DND-41 (cell line): ENCODE measurements at regions not wholly inside any gene's neighbourhood (a gene's known extent, or its start where the extent isn't known, plus 50 kb on each side); places are given as distances from the start of the nearest gene placed in this dataset.

ENCODE experiments used
- CTCF ChIP-seq: IDR thresholded peaks from 2 replicates; pipeline ENCODE4 v1.5.1; 2012; ENCODE audit warnings: borderline replicate concordance, low read length, moderate library complexity, mild to moderate bottlenecking; ENCODE audit not compliant: poor library complexity, severe bottlenecking; ENCODE audit errors: extremely low read depth
- EZH2 ChIP-seq: IDR thresholded peaks from 3 replicates; pipeline ENCODE4 v1.6.1; 2012; ENCODE audit warnings: borderline replicate concordance, low read depth, mild to moderate bottlenecking, moderate library complexity, low read length, inconsistent platforms; ENCODE audit not compliant: severe bottlenecking

GRCh38 chr13:82062772-82063171, 1721.8 kb upstream of the SPRY2 start:
- TF ChIP-seq CTCF, result no peak
- TF ChIP-seq EZH2, result no peak
